Endodermal cell (in vitro differentiated cells): ENCODE measurements at regions not wholly inside any gene's neighbourhood (a gene's known extent, or its start where the extent isn't known, plus 50 kb on each side); places are given as distances from the start of the nearest gene placed in this dataset.
"Not testable (repeated sequence)": the region's sequence is repeated elsewhere in the genome, so short reads cannot be mapped to it uniquely, and the experiment has no call there.

Experiments used
- DNase-seq: peaks from one replicate; pipeline ENCODE4 v3.0.0-alpha.2; 2017
- H3K27ac ChIP-seq: 2 replicates; pipeline ENCODE4 v1.5.1; 2013; ENCODE audit warnings: mild to moderate bottlenecking, low read depth, low read length, moderate library complexity
- H3K27me3 ChIP-seq: 2 replicates; pipeline ENCODE4 v1.6.1; 2013; ENCODE audit warnings: mild to moderate bottlenecking, low read length, moderate library complexity; ENCODE audit not compliant: insufficient read depth, control insufficient read depth, poor library complexity, severe bottlenecking
- H3K36me3 ChIP-seq: 2 replicates; pipeline ENCODE4 v1.7.0; 2013; ENCODE audit warnings: mild to moderate bottlenecking, low read length, moderate library complexity; ENCODE audit not compliant: control insufficient read depth, insufficient read depth
- H3K4me1 ChIP-seq: one replicate; pipeline ENCODE4 v1.7.0; 2013; ENCODE audit warnings: low read length; ENCODE audit not compliant: control insufficient read depth, insufficient read depth
- H3K4me3 ChIP-seq: 2 replicates; pipeline ENCODE4 v1.5.1; 2013; ENCODE audit warnings: mild to moderate bottlenecking, low read length, moderate library complexity
- H3K9ac ChIP-seq: 2 replicates; pipeline ENCODE4 v1.6.1; 2013; ENCODE audit warnings: mild to moderate bottlenecking, low read length, moderate library complexity; ENCODE audit not compliant: poor library complexity, severe bottlenecking; ENCODE audit errors: extremely low read depth
- H3K9me3 ChIP-seq: 2 replicates; pipeline ENCODE4 v1.6.1; 2013; ENCODE audit warnings: mild to moderate bottlenecking, low read length, moderate library complexity; ENCODE audit not compliant: control insufficient read depth
- H3K27ac Mint-ChIP-seq: 2 replicates; pipeline ENCODE4 v1.8.0; 2020; ENCODE audit warnings: mixed read lengths
- H3K27me3 Mint-ChIP-seq: 2 replicates; pipeline ENCODE4 v1.8.0; 2021; ENCODE audit warnings: mild to moderate bottlenecking, mixed read lengths; ENCODE audit not compliant: insufficient read depth
- H3K36me3 Mint-ChIP-seq: 2 replicates; pipeline ENCODE4 v1.8.0; 2020; ENCODE audit warnings: low read depth, mixed read lengths
- H3K4me1 Mint-ChIP-seq: 2 replicates; pipeline ENCODE4 v1.8.0; 2020; ENCODE audit warnings: mixed read lengths
- H3K4me3 Mint-ChIP-seq: 2 replicates; pipeline ENCODE4 v1.8.0; 2020; ENCODE audit warnings: mild to moderate bottlenecking, moderate library complexity, mixed read lengths
- H3K9me3 Mint-ChIP-seq: 2 replicates; pipeline ENCODE4 v1.8.0; 2020; ENCODE audit warnings: mild to moderate bottlenecking, mixed read lengths
- WGBS, 2 experiments: methylation state at CpG; one replicate each; pipeline versions ENCODE4 v1.1.5 to v1.1.7; 2013; ENCODE audit warnings: missing lambda C conversion rate in 2 of 2, mixed read lengths in 1 of 2; ENCODE audit not compliant: insufficient coverage in 1 of 2, insufficient read length in 1 of 2; 5-methylcytosine and 5-hydroxymethylcytosine counted together
- TF ChIP-seq, protein P1 (sequence below): fragments of 200-600 bp; sonication (generic); conservative IDR thresholded peaks from 2 replicates; pipeline ENCODE4 v1.5.0; 2021; ENCODE audit warnings: antibody characterized with exemption, mild to moderate bottlenecking

DNA sequence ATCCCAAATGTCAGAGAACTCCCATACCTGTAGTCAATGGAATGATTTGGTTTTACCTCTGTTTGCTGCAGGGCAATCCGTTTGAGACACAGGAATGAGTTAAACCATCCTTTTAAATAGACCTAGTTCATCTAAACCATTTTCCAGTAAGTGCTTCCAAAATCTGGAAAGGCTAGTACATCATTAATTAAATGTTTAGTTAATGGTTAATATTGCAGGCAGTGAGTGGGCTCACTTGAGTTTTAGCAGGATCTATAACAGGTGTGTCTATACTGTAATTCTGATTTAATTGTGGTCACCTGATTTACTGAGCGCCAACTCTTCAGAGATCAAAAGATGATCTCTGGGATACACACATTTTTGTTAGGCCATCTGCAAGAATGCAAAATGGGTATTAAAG is 353.9 kb upstream of the ROPN1 start:
- Mint-ChIP-seq H3K4me3 (no peak overlapping the region), H3K27ac (no peak overlapping the region), H3K4me1 (no peaks in the 10 kb centered on the region), H3K9me3 (peaks cover 2% of the 10 kb centered on the region), H3K36me3 (no peaks in the 10 kb centered on the region), H3K27me3 (no peaks in the 10 kb centered on the region)
- TF ChIP-seq, protein P1, sequence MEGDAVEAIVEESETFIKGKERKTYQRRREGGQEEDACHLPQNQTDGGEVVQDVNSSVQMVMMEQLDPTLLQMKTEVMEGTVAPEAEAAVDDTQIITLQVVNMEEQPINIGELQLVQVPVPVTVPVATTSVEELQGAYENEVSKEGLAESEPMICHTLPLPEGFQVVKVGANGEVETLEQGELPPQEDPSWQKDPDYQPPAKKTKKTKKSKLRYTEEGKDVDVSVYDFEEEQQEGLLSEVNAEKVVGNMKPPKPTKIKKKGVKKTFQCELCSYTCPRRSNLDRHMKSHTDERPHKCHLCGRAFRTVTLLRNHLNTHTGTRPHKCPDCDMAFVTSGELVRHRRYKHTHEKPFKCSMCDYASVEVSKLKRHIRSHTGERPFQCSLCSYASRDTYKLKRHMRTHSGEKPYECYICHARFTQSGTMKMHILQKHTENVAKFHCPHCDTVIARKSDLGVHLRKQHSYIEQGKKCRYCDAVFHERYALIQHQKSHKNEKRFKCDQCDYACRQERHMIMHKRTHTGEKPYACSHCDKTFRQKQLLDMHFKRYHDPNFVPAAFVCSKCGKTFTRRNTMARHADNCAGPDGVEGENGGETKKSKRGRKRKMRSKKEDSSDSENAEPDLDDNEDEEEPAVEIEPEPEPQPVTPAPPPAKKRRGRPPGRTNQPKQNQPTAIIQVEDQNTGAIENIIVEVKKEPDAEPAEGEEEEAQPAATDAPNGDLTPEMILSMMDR = no peak
- no peaks in the 10 kb centered on the region for H3K27me3 ChIP-seq
- WGBS, 2 experiments = 86 to 100% methylated on average over 1 to 2 of the region's 2 CpGs
- H3K36me3 ChIP-seq = no peaks in the 10 kb centered on the region
- H3K9me3 ChIP-seq = no peaks in the 10 kb centered on the region
- DNase-seq = peak; percentile 0
- peaks cover 3% of the 10 kb centered on the region for H3K4me1 ChIP-seq
- no peak overlapping the region for H3K4me3 ChIP-seq
- H3K27ac ChIP-seq = no peak overlapping the region
- H3K9ac ChIP-seq = no peak overlapping the region

DNA sequence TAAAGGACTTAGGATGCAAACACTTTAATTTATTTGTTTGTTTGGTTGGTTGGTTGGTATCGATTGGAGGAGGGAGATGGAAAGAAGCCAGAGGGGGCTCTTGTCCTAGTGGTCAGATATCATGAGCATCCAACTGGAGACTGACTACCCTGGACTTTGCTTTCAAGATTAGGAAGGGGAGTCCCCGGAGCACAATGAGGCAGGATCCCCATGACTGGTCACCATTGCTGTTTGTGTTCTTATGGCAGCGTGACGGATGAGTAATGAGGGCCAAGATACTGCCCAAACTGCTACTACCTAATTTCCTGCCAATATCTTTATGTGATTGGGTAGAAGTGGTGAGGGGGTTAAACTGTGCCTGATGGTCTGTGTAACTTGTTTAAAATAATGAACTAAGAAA is 354.6 kb upstream of the ROPN1 start:
- Mint-ChIP-seq H3K27me3 (no peaks in the 10 kb centered on the region), H3K36me3 (no peaks in the 10 kb centered on the region), H3K9me3 (peaks cover 2% of the 10 kb centered on the region), H3K4me1 (no peaks in the 10 kb centered on the region), H3K4me3 (no peak overlapping the region), H3K27ac (no peak overlapping the region)
- Histone ChIP-seq H3K4me3 (no peak overlapping the region), H3K36me3 (no peaks in the 10 kb centered on the region), H3K27ac (no peak overlapping the region), H3K9me3 (no peaks in the 10 kb centered on the region), H3K27me3 (no peaks in the 10 kb centered on the region), H3K9ac (no peak overlapping the region), H3K4me1 (peaks cover 5% of the 10 kb centered on the region)
- TF ChIP-seq, protein P1 = no peak
- WGBS, 2 experiments = 98 to 100% methylated on average over 2 to 4 of the region's 4 CpGs
- DNase-seq = peak; percentile 12

DNA sequence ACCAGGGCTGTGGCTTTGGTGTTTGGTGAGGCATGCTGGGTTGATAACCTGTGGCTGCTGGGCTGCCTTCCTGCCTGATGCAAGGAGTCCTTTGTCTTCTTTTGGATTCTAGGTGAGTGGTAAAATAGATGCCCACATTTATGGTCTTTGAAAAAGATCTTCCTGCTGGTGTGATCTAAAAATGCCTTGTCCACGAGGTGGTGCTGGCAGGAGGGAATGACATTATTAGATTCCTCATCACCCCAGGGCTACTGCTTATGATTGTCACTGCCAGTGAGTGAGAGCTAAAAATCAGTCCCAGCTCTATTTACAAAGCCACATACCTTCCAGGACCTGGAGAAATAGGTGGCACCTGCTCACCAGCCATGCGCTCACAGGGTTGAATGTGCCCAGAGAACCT is 355.5 kb upstream of the ROPN1 start:
- TF ChIP-seq, protein P1 = no peak
- Histone ChIP-seq H3K4me3 (no peak overlapping the region), H3K36me3 (no peaks in the 10 kb centered on the region), H3K27ac (no peak overlapping the region), H3K9ac (no peak overlapping the region), H3K27me3 (no peaks in the 10 kb centered on the region), H3K4me1 (peaks cover 7% of the 10 kb centered on the region), H3K9me3 (no peaks in the 10 kb centered on the region)
- Mint-ChIP-seq H3K9me3 (no peaks in the 10 kb centered on the region), H3K27ac (no peak overlapping the region), H3K4me3 (no peak overlapping the region), H3K4me1 (no peaks in the 10 kb centered on the region), H3K27me3 (no peaks in the 10 kb centered on the region), H3K36me3 (no peaks in the 10 kb centered on the region)
- WGBS, 2 experiments = 90% methylated on average over 2 of the region's 2 CpGs; no CpG with 5 or more reads in 1 of the 2 experiments
- DNase-seq = no peak

- H3K27ac Mint-ChIP-seq, H3K9me3 ChIP-seq, H3K4me1 ChIP-seq, H3K27me3 Mint-ChIP-seq, H3K4me3 ChIP-seq, H3K27ac ChIP-seq, H3K4me3 Mint-ChIP-seq, H3K9me3 Mint-ChIP-seq, H3K27me3 ChIP-seq, H3K36me3 Mint-ChIP-seq, H3K9ac ChIP-seq, H3K36me3 ChIP-seq, H3K4me1 Mint-ChIP-seq, DNase-seq: not testable (repeated sequence)
- 74 to 93% methylated on average over 2 to 5 of the region's 5 CpGs for WGBS, 2 experiments
Observed at GRCh38 chr3:124348555-124348954, 356.6 kb upstream of the ROPN1 start.
